HG02885 (cell line): ENCODE measurements at regions not wholly inside any gene's neighbourhood (a gene's known extent, or its start where the extent isn't known, plus 50 kb on each side); places are given as distances from the start of the nearest gene placed in this dataset.
"Not testable (repeated sequence)": the region's sequence is repeated elsewhere in the genome, so short reads cannot be mapped to it uniquely, and the experiment has no call there.

ENCODE experiments used
- ATAC-seq: cut with Tn5 transposase; IDR thresholded peaks from one replicate; pipeline ENCODE4 v1.9.1; 2021; ENCODE audit warnings: mild to moderate bottlenecking; ENCODE audit not compliant: unreplicated experiment, poor library complexity

DNA sequence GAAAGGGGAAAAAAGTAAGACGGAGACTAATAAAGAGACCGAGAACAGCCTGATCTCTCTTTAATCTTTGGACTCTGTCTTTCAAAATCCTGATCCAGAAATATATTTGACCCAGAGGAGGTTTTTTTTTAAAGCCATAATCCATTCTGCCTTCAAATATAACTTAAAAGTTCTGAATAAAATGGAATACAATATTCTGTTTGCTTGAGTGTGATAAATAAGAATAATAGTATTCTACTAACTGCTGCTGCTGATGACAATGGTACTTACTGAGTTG lies 1196.0 kb downstream of the GALC start:
- no peak for ATAC-seq

DNA sequence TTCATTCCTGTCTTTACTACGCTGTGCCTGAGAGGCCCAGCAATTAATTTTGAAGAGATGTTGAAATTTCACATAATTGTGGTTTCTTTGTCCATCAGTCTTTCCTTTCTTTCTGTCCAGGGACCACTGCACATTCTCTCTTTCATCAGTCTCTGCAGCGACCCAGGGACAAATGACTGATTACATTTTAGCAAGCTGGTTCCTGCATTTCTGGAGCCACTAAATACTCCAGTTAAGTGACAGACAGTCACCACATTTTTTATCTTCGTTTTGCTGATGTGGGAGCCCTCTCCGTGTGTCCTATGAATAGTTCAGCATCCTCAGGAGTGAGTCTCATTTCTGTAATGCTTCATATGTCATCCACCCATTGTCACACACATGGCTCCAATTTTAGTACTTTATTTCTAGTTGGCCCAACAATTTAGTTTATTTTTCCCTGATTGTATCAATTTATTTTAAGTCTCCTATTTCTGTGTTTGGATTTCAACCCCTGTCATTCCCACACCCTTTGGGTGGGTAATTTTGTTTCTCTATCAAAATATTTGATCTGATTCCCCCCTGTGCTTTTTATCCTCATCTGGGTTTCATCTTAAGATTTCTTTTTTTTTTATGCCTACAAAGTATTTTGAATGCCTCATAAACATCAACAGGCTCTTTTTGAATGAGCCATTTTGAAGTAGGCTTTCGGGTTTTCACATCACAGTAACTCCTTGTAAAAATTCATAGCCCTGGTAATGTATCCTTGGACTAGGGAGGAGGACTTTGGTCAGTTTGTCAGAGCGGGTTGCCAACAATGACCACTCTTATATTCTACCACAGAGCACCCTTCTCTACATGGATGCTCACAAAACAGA lies 1196.5 kb downstream of the GALC start:
- ATAC-seq: no peak

DNA sequence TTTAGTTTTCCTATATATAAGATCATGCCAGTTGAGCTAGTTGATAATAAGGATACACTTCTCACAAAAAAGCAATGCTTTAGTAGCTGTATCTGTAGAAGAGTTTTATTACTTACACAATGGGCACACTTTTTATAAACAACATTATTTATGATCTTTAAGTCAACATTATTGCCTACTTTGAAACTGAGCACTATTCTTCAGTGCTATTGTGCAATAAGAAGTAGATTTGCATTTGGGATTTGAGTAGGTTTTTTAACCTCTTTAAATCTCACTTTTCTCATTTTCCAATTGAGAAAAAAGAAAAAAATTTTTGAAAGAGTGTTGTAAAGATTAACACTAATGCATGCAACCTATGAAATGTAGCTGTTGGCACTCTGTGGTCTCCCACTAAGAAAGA lies 1198.3 kb downstream of the GALC start:
- ATAC-seq: no peak

DNA sequence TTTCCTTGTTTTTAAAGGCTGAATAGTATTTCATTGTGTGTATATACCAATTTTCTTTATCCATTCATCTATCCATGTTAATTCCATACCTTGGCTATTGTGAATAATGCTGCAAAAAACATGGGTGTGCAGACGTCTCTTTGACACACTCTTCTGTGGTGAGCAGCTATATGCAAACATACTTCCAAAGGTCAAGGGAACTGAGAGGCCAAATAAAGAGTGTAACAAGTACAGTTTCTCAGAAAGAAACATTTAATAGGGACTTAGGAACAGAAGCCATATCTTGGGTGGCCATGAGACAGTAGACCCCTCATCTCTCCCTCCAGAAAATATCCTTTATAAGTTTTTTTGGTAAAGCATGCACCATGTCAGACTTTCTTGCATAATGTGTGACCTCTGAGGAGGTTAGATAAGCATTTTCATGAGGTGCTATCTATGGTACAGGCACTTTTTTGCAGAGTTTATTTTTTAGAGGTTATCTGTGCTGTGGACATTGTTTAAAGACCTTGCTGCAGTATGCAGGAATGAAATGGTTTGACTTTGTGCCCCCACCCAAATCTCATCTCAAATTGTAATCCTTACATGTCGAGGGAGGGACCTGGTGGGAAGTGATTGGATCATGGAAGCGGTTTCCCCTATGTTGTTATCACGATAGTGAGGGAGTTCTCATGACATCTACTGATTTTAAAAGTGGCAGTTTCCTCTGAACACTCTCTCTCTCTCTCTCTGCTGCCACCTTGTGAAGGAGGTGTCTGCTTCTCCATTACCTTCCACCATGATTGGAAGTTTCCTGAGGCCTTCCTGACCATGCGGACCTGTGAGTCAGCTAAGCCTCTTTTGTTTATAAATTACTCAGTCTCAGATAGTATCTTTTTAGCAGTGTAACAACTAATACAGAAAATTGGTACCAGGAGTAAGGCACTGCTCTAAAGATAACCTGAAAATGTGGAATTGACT lies 1202.3 kb downstream of the GALC start:
- no peak for ATAC-seq

DNA sequence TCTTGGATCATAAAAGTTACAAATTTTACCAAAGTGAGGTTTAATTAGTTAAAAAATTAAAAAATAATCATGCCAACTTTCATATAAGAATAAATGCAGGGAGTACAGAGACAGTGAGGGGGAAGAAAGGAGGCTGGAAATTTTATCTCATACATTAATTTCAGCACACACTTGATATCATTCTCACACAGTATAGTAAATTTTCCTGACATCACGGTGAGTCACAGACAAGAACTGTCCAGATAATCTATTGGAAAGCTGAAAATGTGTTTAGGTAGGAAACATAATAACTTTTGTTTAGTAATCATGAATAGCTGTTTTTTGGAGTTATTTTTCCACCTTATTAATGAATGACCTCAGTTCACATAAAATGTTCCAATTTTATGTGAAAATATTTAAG lies 1204.8 kb downstream of the GALC start:
- no peak for ATAC-seq

DNA sequence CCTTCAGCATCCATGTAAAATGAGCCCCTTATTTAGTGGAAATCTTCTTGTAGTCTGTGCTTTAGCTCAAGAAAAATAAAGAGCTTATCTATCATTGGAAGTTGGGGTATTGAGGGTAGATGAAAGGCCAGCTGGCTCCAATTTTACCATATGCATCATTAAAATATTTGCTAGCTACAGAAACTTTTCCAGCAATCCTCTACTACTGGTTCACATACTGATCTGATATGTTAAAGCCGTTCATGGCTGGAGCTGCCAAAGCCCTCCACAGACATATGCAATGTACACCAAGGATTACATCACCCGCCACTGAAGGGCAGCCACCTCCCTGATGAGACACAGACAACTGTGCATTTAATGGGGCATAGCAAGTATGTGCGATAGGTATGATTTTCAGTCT lies 1205.3 kb downstream of the GALC start:
- no peak for ATAC-seq

DNA sequence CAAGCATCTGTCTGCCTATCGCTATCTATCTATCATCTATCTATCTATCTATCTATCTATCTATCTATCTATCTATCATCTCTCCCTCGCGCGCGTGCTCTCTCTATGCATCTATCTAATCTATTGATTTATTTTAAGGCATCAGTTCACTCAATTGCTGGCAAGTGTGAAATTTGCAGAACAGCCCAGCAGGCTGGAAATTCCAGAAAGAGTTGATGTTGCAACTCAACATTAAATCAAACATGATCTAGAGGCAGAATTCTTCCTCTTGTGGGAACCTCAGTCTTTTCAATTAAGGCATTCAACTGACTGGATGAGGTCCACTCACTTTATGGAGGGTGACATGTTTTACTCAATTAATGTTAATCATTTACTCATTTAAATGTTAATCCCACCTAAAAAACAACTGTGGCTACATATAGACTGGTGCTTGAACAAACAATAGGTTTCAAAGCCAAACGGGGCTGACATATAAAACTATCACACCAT lies 1210.8 kb downstream of the GALC start:
- no peak for ATAC-seq

DNA sequence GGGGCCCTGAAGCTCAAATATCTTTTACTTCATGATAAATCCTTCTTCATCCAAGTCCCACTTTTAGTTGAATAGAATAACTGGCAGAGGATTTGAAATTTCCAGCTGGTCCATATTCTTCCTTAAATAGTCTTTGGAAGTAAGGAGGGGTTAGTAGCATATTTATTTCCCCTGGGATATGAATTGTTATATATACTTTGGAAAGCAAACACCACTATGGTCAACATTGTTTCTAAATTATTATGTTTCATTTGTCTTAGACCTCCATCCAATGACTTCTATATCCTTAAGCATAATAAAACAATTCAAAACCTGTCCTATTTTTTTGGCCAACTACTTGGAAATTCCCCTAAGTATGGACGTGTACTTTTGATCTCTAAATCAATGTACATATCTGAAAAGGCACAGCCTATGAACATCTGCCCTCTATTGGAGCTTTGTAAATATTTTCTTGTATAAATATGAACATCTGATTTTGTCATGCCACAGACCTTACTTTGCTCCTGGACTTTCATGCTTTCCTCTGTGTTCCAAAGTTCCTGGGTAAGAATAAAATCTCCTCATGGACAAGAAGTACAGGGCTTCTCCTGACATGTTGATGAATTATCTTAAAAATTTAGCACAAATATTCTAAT lies 1212.0 kb downstream of the GALC start:
- ATAC-seq: no peak

DNA sequence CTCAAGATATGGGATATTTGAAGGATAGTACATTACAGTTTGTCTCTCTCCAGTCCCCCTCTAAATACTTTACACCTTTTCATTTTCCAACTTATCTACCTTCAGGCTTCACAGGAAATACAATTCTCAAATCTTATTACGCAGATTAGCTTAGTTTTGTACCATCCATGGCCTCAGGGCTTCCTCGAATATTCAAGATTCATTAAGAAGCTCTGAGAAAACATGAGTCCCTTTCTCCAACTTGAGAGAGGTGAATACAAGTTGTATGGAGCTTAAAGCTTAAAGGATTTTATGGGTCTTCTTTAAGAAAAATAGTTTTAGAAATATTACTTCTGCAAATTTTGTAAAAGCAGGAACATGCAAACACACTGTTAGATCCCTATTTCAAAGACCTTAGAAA lies 1212.5 kb downstream of the GALC start:
- ATAC-seq: no peak

DNA sequence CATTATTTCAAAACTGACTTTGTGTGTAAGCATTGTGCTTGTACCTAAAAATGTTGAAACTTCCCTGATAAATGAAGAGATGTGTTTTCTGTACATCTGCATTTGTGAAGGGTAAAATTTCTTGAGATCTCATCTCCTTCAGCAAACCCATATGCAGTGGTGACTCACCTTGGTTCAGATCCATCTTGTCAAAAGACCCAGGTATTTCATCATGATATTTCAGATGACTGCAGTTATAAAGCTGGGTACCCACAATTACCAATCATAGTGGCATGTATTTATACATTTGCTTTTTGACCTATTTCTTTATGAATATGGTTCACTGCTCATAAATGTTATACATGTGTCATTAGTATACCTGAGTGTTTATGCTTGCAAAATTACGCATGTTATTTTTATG lies 1213.6 kb downstream of the GALC start:
- ATAC-seq: no peak

DNA sequence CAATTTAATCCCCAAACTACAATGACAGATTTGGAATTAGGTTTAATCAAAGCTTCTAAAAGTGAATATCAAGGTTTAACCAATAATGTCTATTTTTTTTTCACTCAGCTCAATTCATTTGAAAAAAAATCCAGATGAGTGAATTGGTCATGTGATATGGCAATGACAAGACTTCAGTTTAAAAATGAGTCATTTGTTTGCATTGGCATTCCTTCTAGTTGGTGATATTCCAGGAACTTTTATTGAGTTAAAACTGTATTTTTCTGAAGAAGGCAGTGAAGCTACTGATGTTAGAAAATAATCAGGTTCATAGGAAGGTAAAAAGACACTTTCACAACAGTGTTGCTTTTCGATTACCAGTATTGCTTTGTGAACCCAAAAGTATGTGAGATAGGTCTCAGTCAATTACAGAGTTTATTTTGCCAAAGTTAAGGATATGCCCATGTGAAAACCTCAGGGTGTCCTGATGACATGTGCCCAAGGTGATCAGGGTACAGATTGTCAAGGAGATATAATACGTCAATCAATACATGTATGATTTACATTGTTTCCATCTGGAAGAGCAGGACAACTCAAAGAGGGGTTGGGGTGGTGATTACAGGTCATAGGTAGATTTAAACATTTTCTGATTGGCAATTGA lies 1214.9 kb downstream of the GALC start:
- ATAC-seq: no peak

DNA sequence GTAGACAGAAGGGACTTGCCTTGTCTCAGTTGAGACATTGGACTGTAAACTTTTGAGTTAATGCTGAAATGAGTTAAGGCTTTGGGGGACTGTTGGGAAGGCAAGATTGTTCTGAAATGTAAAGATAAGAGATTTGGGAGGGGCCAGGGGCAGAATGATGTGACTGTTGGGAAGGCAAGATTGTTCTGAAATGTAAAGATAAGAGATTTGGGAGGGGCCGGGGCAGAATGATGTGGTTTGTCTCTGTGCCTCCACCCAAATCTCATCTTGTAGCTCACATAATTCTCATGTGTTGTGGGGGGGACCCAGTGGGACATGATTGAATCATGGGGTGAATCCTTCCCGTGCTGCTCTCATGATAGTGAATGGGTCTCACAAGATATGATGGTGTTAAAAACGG lies 1217.1 kb downstream of the GALC start:
- not testable (repeated sequence) for ATAC-seq

DNA sequence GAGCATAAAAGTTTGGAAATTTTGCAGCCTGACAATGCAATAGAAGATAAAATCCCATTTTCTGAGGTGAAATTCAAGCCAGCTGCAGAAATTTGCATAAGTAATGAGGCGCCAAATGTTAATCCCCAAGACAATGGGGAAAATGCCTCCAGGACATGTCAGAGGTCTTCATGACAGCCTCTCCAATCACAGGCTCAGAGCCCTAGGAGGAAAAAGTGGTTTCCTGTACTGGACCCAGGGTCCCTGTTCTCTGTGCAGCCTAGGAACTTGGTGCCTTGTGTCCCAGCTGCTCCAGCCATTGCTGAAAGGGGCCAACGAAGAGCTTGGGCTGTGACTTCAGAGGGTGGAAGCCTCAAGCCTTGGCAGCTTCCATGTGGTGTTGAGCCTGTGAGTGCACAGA lies 1218.1 kb downstream of the GALC start:
- ATAC-seq: no peak

DNA sequence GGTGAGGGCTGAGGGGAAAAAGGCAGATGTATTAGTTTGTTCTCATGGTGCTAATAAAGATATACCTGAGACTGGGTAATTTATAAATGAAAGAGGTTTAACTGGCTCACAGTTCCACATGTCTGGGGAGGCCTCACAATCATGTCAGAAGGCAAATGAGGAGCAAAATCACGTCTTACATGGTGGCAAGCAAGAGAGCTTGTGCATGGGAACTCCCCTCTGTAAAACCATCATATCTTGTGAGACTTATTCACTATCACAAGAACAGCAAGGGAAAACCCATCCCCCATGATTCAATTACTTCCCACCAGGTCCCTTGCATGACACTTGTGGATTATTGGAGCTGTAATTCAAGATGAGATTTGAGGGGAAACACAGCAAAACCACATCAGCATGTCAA lies 1220.9 kb downstream of the GALC start:
- no peak for ATAC-seq

DNA sequence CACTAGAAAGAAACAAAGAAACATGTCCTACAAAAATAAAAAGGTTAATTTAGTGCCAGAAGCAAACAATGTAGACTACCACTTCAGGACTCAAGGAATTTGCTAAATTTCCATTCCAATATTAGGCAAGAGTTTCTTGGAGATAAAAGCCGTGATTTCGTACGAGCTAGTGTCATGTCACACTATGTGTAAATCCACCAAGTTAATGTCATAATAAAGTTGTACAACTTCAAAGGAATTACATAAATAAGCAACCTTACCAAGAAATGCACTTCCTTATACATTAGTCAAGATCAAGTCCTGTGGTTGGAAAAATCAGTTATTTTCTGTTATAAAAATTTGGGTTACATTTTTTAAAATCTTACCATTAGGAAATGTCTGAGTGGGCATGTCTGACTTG lies 1222.8 kb downstream of the GALC start:
- no peak for ATAC-seq

DNA sequence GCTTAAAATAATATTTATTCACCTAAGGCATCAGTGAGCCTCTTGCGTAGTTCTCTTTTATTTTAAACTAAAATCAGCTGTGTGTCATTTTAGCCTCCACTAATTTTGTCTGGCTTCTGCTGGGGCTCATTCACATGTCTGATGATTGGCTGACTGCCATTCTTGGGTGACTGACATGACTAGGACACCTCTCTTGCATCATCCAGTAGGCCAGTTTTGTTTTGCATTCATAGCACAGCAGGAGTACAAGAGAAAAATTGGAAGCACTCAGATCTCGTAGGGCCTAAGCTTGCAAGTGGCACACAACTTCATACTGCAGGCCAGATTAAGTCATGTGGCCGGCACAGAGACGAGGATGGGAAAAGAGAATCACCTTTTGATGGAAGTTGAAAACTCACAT lies 1226.5 kb downstream of the GALC start:
- no peak for ATAC-seq

DNA sequence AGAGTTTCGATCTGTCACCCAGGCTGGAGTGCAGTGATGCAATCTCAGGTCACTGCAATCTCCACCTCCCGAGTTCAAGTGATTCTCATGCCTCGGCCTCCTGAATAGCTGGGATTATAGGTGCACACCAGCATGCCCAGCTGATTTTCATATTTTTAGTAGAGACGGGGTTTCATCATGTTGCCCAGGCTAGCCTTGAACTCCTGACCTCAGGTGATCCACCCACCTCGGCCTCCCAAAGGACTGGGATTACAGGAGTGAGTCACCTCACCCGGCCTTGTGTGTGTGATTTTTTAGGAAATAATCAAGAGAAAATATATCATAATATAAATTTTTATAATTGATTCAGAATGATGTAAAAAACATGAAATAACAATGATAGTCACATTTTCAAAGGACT lies 1231.4 kb downstream of the GALC start:
- no peak for ATAC-seq

DNA sequence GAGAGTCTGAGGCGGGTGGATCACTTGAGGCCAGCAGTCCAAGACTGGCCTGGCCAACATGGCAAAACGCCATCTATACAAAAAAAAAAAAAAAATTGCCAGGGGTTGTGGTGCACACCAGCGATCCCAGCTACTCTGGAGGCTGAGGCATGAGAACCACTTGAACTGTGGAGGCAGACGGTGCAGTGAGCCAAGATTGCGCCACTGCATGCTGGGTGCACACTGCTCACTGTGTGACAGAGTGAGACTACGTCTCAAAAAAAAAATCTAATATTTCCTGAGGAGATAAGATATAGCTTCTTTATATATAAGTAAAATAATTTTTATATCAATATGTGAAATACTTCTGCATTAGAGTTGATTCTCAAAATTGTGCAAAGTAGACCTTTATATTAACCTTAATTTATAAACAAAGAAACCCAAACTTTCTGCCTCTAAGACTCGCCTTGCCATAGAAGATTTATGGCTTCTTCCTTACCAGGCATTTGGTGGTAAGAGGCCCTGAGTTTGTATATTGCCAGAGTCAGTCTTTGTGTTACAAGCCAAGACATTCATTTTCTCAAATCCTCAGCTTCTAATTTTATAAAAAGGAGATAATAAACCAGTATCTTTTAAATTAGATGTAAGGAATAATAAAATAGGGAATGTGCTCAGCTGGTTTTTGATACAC lies 1226.7 kb downstream of the FLRT2 start:
- ATAC-seq: no peak

DNA sequence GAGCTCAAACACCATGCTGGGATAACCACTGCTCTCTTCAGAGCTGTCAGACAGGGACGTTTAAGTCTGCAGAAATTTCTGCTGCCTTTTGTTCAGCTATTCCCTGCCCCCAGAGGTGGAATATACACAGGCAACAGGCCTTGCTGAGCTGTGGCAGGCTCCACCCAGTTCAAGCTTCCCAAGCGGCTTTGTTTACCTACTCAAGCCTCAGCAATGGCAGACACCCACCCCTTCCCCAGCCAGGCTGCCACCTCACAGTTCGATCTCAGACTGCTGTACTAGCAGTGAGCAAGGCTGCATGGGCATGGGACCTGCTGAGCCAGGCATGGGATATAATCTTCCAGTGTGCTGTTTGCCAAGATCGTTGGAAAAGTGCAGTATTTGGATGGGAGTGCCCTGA lies 1220.5 kb downstream of the FLRT2 start:
- not testable (repeated sequence) for ATAC-seq

DNA sequence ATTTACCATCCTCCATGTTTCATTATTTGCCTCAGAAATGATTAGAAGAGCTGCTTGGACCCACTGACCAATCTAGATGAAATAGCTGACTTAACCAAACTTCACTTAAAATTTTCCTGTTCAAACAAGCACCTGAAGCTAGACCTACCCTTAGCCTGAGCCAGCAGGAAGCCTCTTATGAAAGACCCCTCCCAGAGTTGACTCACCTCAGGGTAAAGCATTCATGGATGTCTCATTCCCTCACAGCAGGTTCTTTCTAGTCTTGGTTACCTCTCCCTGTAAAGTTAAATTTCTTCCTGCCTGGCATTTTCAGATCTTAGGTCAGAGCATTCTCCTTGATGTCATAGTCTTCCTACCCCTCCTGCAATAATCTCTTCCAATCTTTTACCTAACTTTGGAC lies 1209.8 kb downstream of the FLRT2 start:
- ATAC-seq: no peak
